HG03575 (cell line): ENCODE measurements at regions not wholly inside any gene's neighbourhood (a gene's known extent, or its start where the extent isn't known, plus 50 kb on each side); places are given as distances from the start of the nearest gene placed in this dataset.

Experiments used
- ATAC-seq: cut with Tn5 transposase; IDR thresholded peaks from one replicate; pipeline ENCODE4 v1.9.1; 2021; ENCODE audit not compliant: unreplicated experiment, insufficient number of reproducible peaks, low FRiP score; ENCODE audit errors: extremely low read depth

DNA sequence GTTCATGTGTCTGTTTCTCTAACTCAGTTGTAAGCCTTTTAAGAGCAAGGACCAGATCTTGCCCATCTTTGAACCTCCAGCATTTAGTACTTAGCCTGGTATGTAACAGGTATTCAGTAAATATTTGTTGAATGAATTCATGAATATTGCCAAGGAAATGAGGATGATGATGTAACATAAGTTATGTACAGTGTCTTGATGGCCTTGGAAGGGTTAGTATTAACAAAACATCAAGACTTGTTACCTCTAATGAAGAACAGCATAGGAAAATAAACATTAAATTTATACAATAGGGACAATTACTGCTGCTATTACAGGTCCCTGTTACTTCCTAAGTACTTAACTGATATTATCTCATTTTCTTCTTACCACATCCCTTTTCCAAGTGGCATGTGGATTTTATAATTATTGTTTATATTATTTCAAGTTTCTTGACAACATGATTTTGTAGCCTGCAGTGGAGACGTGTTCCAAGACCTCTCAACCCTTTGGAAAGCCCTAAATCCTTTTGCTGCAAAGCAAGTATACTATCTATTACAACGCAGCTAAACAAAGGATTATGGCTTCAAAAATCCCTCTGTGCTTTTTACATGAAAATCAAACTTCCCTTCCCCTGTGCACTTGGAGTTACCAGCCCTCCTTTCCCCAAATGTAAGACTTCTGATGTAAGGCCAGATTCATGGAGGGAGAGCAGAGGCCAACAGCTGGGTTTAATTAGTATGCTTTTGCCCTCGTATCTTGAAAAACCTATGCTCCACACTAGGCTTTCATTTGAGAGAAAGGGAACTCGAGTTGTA lies 77.4 kb upstream of the SMIM36 start:
- no peak for ATAC-seq

DNA sequence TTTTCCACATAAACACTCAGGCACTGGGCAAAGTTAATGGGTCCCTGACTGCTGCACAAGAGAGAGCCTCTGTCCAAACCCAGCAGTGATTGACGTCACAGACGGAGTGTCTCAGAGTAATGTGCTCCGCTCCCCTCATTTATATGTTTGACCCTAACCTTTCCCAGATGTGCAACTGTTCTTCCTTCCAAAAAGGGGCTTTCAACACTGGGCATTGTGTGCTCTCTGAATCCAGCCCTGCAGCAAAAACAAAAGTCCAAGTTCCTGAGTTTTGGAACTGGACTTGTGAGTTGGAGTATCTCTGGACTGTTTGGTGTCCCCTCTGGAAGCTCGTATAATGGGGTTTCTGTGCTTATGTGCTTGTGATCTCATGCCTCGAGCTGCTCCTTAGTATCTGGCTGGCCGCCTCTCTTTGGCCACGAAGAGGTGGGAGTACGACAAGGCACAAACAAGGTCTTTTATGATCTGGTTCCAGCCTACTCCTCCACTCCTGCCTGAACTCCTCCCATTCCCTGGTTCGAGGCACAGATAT lies 76.4 kb upstream of the SMIM36 start:
- ATAC-seq = no peak

DNA sequence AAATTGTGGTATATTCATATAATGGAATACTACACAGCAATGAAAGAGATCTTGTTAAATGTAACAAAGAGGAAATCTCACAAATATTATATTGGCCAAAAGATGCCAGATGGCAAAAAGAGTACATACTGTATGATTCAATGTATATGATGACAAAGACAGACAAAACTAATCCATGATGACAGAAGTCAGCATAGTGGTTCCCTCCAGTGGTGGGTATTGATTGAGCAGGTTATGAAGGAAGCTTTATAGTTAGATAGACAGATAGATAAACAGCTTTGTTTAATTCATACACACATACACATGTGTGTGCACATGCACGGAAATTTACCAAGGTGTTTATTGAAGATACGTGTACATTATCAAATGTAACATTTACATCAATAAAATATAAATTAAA lies 74.4 kb upstream of the SMIM36 start:
- no peak for ATAC-seq

DNA sequence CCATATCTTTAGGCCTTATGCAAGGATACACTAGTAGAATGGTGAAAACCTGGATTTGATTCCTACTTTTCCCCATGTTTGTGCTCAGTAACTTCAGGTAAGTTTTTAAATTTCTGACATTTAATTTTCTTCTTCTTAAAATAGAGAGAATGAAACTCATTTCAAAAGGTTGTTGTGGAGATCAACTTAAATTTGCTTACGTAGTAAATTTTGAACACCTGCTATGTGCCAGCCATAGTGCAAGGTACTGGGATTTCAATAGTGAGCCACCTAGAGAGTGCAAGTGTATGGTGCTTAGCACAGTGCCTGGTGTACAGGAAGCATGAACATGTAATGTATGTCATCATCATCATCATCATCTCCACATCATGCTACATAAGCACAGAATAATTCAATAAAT lies 73.6 kb upstream of the SMIM36 start:
- no peak for ATAC-seq

DNA sequence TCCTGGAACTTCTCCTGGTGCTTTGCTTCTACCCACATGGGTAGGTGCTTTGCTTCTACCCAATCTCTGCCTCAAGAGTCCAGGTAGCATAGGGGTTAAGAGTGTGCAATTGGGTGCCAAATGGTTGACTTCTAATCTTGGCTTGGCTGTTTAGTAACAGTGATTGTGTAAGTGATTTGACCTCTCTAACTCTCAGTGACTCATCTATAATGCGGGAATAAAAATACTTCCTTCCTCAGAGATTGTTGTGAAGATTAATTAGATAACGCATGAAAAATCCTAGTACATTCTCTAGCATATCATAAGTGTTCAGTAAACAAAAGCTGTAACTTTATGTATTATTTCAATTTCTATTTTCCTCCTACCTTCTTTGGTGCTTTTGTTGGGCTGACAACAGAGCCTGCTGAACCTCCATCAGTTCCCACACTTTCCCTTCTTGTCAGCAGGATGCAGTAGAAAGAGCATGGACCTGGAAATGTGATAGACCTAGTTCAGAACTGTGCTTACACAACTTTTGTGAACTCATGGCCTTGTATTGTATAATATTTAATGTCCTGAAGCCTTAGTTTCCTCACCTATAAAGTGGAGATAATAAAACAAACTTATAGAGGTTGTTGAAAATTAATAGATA lies 72.9 kb upstream of the SMIM36 start:
- ATAC-seq = no peak

DNA sequence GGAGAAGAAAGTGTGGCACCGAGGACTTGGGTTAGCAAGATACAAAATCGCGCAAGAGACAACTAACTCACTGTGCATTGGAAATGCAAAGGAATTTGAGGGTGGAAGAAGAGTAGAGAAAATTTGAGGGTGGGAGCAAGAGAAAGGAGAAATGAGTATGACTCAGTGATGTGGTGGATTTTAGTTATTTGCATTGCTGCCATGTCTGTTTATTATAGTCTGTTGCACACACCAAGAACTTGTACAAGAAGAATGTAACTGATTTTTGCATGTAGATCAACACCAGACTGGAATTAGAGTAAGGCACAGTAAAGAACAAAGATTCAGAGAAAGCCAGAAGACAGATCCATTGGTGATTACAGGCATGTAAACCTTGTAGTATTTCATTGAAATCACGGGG lies 71.6 kb upstream of the SMIM36 start:
- no peak for ATAC-seq

DNA sequence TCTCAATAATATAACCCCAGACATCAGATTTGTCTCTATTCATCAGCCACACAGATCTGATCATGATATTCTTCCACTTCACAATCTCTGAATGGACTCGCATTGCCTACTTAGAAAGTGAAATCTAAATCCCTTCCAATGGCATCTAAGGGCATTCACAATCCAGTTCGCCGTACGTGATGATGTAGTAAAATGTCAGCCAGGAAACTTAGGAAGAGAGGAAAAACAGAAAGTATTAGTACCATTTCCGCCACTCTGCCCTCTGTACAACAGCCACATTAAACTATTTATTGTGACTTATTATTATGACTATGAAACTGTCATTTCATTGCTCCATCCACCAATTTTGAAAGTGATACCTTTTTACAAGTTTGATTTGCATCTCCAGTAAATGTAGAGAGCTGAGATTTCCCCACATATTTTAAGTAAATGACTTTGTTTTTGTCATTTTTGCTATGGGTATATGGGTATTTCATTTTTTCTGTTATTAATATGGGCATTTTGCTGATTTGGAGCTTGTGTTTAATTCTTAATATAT lies 69.4 kb upstream of the SMIM36 start:
- ATAC-seq = no peak

DNA sequence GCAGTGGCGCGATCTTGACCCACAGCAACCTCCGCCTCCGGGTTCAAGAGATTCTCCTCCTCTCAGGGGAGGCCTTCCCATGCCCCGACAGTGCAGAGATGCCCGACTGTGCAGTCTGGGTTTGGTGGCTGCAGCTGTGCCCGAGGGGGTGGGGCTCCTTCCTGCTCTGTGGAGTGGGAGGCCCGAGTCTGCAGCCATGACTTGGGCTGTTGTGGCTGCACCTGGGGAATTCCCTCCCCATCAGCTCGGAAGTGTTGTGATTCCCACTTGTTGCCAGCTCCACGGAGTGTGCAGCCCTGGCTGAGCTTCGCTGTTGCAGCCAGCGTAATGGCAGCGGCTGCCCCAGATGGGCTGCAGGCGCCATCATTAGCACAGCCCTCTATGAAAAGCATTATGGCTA lies 66.4 kb upstream of the SMIM36 start:
- ATAC-seq = no peak

DNA sequence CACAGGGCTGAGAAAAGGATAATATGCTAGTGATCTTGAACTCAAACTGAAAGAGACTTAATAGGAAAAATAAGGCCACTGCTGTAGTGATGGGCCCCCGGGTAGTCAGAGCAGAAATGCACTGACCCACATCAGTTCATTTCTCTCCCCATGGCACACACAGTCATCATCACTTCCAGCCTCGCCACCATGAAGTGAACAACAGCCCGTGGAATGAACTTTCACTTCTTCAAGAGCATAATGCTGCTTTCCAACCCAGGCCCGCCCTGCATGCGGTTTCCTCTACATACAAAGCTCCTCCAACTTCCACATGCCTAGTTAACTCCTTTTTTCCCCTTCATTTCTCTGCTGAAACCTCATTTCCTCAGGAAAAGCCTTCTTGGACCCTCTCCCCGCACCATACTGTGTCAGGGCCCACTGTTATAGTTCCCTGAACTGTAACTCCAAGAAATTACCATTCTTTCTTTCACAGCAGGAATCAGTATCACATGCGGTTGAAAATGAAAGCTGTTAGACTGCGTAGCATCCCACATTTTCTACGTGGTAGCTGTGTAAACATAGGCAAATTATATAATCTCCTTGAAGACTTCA lies 65.8 kb upstream of the SMIM36 start:
- peak; percentile 50 for ATAC-seq

DNA sequence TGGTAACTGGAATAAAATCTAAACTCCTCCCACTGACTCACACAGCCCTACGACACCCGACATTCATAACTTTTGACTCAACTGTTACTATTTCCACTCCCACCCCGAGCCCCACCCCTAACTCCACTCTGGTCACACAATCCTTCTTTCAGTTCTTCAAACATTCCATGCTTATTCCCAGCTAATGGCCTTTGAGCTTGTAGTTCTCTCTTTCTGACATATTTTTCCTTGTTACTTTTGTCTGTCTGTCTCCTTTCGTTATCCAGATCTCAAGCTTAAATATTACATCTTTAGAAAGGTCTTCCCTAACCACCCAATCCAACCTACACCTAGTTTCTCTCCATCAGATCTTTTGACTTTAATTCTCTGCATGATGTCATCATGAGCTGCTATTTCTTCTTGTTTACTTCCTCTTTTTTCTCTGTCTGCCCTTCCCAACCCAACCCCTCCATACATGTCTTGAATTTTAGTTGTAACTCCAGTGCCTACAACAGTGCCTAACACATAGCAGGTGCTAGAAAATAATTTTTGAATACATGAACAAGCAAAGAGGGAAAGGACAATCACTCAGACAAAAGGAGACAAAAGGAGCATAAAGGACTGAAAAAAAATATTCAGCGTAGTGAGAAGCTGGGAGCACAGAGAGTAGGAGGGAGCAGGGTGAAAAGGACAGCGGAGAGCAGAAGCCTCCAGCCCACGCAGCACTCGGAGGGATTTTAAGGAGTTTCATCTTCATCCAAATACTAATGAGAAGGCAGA lies 65.2 kb upstream of the SMIM36 start:
- no peak for ATAC-seq

DNA sequence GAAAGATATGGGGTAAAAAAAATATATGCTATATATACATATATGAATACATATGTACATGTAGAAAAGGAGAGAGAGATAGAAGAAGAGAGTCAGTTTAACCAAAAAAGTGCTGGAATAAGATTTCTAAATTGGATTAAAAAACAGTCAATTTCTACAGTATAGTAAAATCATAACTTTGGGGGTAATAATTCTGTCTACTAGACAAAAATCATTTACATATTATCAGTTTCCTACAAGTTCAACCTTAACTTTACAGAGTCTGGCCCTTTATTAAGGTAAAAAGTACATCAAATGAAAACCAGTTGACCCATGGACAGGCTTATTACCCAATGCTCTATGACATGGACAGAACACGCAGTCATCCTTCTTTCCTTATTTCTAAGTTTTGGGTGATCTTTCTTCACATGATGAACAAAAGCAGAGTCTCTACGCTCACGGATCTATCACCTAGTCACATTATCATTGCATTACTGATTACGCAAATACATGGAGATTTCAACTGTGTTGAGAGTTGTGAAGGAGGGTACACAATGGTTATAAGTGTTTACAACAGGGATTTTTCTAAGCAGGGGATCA lies 63.9 kb upstream of the SMIM36 start:
- ATAC-seq = no peak

DNA sequence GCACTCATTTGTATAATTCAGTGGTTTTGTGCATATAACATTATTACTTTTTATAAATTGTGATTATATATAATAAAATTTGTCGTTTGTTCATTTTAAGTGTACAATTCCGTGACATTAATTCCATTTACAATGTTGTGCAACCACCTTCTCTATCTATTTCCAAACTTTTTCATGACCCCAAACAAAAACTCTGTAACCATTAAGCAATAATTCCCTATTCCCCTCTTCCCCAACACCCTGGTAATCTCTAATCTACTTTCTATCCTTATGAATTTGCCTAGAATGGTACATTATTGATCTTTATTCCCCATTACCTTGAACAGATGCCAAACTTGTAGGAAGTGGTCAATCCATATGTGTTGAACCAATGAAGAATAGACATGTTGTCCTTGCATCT lies 61.3 kb upstream of the SMIM36 start:
- no peak for ATAC-seq

DNA sequence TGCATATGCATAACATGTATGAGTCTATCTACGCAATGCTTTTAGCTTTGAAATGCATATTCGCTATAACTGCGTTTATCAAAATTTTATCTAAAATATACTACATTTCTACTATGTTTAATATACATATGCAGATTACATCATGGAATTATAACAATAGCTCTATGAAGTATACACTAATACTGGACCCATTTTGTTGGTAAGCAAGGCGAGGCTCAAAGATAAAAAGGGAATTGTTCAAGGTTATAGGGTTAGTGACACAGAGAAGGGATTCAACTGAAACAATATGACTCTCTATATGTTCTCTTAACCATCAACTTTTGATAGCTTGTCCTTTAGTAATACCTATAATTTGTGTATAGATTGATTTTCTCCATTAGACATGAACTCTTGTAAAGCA lies 60.9 kb upstream of the SMIM36 start:
- ATAC-seq = no peak

DNA sequence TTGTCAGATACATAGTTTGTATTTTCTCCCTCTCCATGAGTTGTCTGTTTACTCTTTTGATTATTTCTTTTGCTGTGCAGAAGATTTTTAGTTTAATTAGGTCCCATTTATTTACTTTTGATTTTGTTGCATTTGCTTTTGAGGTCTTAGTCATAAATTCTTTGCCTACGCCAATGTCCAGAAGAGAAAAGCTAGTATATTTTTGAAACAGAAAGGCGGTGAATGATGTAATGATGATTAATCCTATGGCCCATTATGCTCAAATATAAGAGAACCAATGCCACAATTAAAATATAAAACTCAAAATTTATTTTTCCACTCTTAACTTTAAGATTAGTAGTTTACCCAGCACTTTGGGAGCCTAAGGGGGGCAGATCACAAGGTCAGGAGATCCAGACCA lies 59.8 kb upstream of the SMIM36 start:
- ATAC-seq = no peak

DNA sequence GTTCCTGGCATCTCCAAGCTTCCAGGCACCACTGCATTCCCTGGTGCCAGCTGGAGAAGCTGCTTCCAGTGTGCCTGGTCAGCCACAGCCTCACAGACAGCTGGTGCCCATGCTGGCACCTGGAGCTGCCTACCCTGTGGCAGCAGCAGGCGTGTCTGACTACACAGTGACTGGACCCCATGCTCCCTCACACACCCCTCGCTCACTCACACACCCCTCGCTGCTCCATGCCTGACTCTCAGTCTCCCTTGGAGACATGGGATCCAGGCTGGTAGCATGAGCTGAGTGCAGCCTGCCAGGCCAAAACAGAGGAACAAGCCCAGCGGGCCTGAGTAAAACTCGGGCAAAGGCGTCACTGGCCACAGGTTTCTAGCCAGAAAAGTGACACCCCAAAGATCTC lies 59.1 kb upstream of the SMIM36 start:
- ATAC-seq = no peak

DNA sequence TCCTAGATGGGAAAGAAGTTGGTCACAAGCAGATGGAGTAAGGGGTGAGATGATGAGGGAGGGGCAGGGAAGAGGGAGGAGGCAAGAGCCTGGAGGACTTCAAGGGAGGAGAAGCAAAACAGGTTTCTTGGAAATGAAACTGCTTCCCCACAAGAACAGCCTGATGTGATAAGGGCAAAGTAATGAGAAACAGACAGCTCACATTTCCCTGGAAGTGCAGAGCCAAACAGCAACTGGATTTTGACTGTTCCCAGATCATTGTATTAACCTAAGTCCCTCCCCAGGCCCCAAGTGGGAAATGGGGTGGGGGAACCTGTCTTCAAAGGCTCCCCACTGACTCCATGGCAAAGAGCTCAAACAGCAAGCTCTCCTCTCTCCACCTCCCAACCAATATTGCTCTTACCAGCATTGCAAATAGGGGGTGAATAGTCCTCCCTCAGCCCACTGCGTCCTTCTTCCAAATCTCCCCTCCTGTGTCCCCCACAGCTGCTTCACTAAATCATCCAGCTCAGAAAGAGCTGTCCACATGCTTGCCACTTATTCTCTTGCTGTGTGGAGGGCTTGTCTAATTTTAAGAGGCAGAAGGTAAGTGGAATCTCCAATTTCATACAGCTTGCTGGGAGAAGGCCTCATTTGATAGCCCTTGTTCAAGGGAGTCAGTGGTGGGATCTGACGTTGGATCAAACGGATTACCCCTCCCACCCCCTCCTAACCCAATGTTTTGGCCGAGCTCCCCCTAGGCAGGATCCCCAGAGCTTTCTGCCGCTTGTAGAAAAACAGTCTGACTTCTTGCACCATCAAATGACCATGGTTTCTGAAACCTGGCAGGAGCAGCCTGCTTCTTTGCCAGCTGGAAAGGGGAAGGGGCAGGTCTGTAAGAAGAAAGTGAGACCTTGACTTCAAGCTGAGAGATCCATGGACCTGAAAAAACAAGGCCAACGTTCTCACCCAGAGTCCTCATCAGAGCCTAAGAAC lies 56.3 kb upstream of the SMIM36 start:
- no peak for ATAC-seq

DNA sequence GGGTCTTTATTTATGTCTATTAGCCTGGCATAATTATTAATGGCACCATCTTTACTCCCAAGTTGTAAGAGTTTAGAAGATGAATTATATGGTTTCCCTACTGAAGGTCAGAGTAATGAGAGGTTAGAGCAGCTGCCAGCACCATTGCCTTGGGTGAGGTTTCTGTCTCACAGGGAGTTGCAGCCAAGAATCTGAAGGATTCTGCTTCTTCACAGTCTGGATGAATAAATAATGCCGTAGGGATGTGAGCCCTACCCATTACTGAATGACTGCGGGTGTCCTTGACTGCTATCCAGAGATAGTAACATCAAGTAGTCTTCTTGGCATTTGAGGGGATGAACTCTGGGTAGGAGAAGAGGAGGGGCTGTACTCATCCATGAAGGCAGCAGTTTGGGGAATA lies 52.8 kb upstream of the SMIM36 start:
- no peak for ATAC-seq

DNA sequence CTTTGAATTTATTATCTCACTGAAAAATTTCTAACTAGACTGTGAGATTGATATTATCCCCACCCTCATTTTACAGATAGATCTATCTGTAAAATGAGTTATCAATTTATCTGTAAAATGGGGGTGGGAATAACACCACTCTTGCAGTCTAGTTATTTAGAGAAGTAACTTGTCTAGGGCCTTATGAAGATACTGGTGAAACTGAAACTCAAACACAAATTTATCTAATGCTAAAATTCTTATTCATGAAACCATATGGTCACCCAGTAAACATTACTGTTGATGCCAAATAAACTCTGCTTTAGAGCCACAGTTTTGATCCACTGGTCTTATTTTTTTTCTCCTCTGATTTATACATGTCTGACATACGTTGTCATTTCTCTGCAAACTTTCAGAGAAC lies 52.1 kb upstream of the SMIM36 start:
- no peak for ATAC-seq
